ENCODE measurements at regions not wholly inside any gene's neighbourhood (a gene's known extent, or its start where the extent isn't known, plus 50 kb on each side); places are given as distances from the start of the nearest gene placed in this dataset.

DNA sequence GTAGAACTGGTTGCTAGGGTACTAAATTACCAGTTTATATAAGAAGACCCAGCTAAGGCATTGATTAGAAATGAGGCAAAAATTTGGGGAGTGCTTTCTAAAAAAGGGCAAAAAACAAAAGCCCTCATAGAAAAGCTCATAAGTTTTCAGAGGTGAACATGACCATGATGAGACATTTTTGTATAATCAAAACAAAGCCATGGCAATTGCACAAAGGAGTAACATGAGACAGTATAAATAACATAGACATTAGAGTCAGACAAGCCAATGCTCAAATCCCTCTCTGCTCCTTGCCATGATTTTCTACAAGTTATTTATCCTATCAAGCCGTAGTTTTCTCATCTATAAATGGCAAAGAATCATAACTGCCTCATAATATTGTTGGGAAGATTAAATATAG lies 112.2 kb upstream of the ADTRP start:
- no peak for TF ChIP-seq POLR2A (IDR thresholded peaks at IDR 0.05; ENCODE audit: low read depth, low read length)
- TF ChIP-seq SPI1 (IDR thresholded peaks at IDR 0.05; ENCODE audit: low read depth, low read length) = no peak

Data from GM12891 (cell line).